ENCODE measurements at regions not wholly inside any gene's neighbourhood (a gene's known extent, or its start where the extent isn't known, plus 50 kb on each side); places are given as distances from the start of the nearest gene placed in this dataset.
A peak's percentile ranks its signal among the peaks of the same experiment; 100 is the strongest.

GRCh38 chr17:77864234-77865111 lies 94.0 kb upstream of the TNRC6C start:
- no peak for DNase-seq

GRCh38 chr17:77865112-77865611 lies 93.3 kb upstream of the TNRC6C start:
- no peak for DNase-seq

- no peak for DNase-seq
Observed at GRCh38 chr17:77865716-77866115, 92.8 kb upstream of the TNRC6C start.

- no peak for DNase-seq
Observed at GRCh38 chr17:77867308-77867781, 91.2 kb upstream of the TNRC6C start.

GRCh38 chr17:77867976-77868713 lies 90.4 kb upstream of the TNRC6C start:
- DNase-seq: no peak

GRCh38 chr17:77869041-77869599 lies 89.4 kb upstream of the TNRC6C start:
- no peak for DNase-seq

- DNase-seq: peak in 1 of 6 experiments; percentile 16
Observed at GRCh38 chr17:77869665-77870132, 88.8 kb upstream of the TNRC6C start.

GRCh38 chr17:77872199-77872598 lies 86.3 kb upstream of the TNRC6C start:
- peak in 5 of 6 experiments; percentile 9 to 47 (median 29) for DNase-seq

GRCh38 chr17:77872714-77873499 lies 85.6 kb upstream of the TNRC6C start:
- no peak for DNase-seq

- DNase-seq: peak in 5 of 6 experiments; percentile 17 to 33 (median 20)
Observed at GRCh38 chr17:77873500-77874302, 84.8 kb upstream of the TNRC6C start.

- no peak for DNase-seq
Observed at GRCh38 chr17:77874303-77875050, 84.0 kb upstream of the TNRC6C start.

GRCh38 chr17:77875051-77875780 lies 83.3 kb upstream of the TNRC6C start:
- no peak for DNase-seq

- DNase-seq: no peak
Observed at GRCh38 chr17:77875881-77876509, 82.5 kb upstream of the TNRC6C start.

GRCh38 chr17:77877036-77877435 lies 81.5 kb upstream of the TNRC6C start:
- DNase-seq: peak in 3 of 6 experiments; percentile 8 to 42 (median 21)

- DNase-seq: no peak
Observed at GRCh38 chr17:77877646-77878355, 80.7 kb upstream of the TNRC6C start.

- DNase-seq: no peak
Observed at GRCh38 chr17:77879226-77879895, 79.1 kb upstream of the TNRC6C start.

GRCh38 chr17:77879896-77880280 lies 78.6 kb upstream of the TNRC6C start:
- no peak for DNase-seq

All from stimulated activated naive CD4-positive, alpha-beta T cell (primary cell).